T-helper 1 cell treated with Interleukin-12 subunit alpha and Interleukin-12 subunit beta and Interleukin-4 antibody, amounts not matched to agents 30 ng/mL and 1 ng/mL, for 36 hours (primary cell): ENCODE measurements at regions not wholly inside any gene's neighbourhood (a gene's known extent, or its start where the extent isn't known, plus 50 kb on each side); places are given as distances from the start of the nearest gene placed in this dataset.
"Not testable (repeated sequence)": the region's sequence is repeated elsewhere in the genome, so short reads cannot be mapped to it uniquely, and the experiment has no call there.

Experiments used
- intact Hi-C: fragments of 100-400 bp; cut with micrococcal nuclease; formaldehyde crosslinking; loops from one replicate; pipeline ENCODE4 v1.15.1; 2024

DNA sequence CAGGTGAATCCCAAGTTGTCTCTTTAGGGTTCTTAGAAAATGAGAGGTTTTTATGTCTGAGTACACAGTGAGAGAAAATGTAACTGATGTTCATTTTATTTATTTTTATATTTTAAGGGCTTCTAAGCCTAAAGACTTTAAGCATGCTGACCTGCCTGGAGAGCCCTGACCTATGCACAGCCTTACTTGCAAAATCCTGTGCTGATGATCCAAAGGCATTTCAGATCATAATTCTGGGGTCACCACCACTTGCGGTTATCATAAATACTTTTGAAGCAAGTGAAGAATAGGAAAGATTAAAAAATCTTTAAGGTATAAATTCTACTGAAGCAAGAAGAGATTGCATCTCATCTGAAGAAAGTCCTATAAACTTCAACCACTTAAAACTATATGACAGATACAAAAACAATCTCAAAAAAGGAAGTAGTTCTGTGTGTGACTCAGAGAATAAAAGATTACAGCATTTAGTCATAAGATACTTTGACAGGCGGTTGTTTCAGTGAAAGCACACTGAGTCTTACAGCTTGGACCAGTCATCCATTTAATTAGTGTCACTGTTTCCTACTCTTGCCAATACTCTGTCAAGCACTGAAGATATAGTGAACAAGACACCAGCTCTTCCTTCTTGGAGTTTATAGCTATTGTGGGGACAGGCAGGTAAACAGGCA, 245.2 kb upstream of the DIPK2B start:
- intact Hi-C loops: no loop called here

GRCh38 chrX:45437186-45437585, 236.5 kb upstream of the DIPK2B start:
- intact Hi-C loops: no loop called here

- intact Hi-C loops: no loop called here
Measured at GRCh38 chrX:45435481-45435880, 234.8 kb upstream of the DIPK2B start.

DNA sequence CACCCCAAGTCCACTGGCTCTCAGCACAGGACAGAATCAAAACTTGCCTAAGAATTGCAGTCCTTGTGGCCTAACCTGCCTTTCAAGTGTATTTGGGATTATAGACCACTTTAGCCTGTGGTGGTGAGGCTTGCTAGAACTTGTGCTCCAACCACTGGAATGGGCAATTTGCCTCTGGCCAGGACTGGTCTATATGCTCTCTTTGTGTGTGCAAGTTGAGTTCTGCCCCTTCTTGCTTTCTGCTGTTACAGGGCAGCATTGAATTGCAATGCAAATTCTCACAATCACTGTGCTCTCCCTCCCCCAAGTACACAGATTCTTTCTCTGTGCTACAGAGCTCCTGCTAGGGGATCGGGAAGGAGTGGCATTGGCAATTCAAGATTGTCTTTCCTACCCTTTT, 233.6 kb upstream of the DIPK2B start:
- intact Hi-C loops: no loop called here

DNA sequence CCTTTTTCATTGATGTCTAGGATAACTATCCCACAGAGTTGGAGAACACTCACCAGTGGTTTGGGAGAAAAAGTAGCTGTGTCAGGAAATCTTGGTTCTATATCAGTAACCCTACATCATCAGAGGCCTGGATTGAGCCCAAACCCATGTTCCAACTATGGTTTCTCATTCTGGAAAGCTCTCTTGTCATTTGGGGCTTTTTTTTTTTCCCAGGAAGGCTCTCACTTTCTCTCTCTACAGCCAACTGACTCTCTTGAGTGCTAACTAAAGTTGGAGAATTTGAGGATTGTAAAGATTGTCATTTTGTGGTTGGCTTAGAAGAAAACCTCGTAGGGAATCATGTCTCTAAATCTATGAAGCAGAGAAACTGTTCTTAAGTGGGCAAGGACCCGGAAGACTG, 228.2 kb upstream of the DIPK2B start:
- intact Hi-C loops: no loop called here

GRCh38 chrX:45424326-45424725, 223.7 kb upstream of the DIPK2B start:
- intact Hi-C loops: no loop called here

GRCh38 chrX:45422216-45422925, 221.7 kb upstream of the DIPK2B start:
- intact Hi-C loops: no loop called here

- intact Hi-C loops: no loop called here
Measured at GRCh38 chrX:45421806-45422205, 221.1 kb upstream of the DIPK2B start.

- intact Hi-C loops: no loop called here
Measured at GRCh38 chrX:45404206-45404605, 203.5 kb upstream of the DIPK2B start.

GRCh38 chrX:45401923-45402322, 201.2 kb upstream of the DIPK2B start:
- intact Hi-C loops: no loop called here

DNA sequence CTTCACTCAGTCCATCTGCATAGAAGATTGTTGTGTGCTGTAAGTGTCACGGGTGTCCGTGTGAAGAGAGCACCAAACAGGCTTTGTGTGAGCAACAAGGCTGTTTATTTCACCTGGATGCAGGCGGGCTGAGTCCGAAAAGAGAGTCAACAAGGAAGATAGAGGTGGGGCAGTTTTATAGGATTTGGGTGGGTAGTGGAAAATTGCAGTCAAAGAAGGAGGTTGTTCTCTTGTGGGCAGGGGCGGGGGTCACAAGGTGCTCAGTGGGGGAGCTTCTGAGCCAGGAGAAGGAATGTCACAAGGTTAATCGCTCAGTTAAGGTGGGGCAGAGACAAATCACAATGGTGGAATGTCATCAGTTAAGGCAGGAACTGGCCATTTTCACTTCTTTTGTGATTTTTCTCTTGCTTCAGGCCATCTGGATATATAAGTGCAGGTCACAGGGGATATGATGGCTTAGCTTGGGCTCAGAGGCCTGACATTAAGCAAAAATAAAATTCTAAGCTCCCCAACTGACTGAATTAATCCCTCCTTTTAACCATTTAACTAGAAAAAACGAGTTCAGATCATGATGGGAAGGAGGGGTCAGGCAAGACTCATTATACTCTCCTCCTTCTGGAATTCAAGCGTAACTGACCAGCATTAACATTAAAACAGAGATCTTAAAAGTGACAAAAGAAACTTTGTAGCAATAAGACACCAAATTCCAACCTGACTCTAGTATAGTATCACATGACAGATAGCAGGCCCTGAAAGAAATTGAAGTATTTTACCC, 200.5 kb upstream of the DIPK2B start:
- intact Hi-C loops: not testable (repeated sequence)

DNA sequence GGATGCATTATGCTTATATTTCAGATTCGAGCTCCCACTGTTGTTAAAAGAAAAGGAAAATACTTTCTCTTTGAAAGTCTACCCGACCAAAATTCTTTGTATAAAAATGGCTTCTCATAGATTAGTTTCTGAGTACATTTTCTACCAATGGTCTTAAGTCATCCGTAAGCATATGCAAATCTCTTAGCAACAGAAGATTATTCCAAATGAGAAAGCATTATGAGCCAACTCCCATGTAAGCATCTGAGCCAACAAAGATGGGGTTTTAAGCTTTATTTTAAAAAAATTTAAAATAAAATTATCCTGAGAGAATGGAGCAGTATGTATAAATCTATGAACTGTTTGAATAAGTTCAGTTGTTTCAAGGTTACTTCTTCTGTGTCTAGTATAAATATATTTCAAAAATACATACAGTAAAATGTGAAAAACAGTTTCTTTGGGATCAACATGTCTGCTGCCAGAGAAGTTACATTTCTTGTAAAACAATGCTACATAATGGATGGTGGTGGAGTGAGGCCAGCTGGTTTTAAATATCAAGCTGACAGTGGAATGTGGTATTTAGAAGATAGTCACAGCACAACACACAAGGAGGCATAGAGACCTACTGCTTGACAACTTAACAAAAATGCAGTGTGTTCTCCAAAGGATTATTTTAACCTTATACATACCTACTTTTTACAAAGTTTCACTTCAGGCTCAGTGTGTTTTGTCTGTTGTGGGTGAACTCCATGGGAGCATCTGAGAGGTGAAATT, 199.5 kb upstream of the DIPK2B start:
- intact Hi-C loops: no loop called here

- intact Hi-C loops: no loop called here
Measured at GRCh38 chrX:45385757-45386156, 185.1 kb upstream of the DIPK2B start.

DNA sequence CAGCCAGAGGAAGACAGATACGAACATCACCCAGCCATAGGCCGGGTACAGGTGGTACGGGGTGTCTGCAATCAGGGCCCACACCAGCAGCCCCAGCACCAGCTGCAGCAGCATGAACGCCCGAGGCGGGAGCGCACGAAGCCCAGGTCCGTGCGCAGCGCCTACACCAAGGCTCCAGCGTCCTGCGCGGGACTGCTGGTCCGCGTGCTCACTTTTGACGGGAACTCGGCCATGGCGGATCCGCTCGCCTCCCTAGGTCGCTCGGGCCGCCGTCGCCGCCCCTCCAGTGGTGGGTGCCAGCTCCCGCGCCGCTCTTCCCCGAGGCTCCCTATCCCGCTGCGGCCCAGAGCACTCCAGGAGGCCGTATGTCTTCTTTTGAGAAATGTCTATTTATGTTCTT, 181.2 kb upstream of the DIPK2B start:
- intact Hi-C loops: no loop called here

- intact Hi-C loops: no loop called here
Measured at GRCh38 chrX:45381366-45381765, 180.7 kb upstream of the DIPK2B start.

DNA sequence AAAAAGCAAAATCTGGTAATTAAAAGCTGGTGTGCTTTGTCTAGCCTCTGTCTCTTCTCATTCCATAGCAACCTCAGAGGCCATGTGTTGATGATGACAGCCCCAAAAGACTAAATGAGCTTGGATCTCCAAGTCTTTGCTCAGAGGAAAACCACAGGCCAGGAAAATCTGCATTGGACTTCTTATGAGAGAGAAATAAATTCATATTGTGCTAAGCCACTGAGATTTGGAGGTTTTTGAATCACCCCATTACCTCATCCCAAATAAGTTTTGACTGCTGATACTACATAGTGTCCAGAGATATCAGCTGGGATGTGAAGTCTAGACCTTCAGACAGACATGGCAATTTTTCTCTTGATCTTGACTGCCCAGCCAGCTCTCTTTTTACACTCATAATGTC, 178.6 kb upstream of the DIPK2B start:
- intact Hi-C loops: no loop called here

GRCh38 chrX:45372151-45372550, 171.5 kb upstream of the DIPK2B start:
- intact Hi-C loops: no loop called here

DNA sequence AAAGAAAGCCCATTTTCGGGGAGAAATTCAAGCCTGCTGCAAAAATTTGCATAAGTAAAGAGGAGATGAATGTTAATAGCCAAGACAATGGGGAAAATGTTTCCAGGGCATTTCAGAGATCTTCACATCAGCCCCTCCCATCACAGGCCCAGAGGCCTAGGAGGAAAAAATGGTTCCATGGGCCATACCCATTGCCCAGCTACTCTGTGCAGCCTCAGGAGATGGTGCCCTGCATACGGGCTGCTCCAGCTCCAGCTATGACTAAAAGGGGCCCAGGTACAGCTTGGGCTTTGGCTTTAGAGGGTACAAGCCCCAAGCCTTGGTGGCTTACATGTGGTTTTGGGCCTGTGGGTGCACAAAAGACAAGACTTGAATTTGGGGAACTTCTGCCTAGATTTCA, 168.0 kb upstream of the DIPK2B start:
- intact Hi-C loops: no loop called here

- intact Hi-C loops: no loop called here
Measured at GRCh38 chrX:45363596-45363995, 162.9 kb upstream of the DIPK2B start.

- intact Hi-C loops: no loop called here
Measured at GRCh38 chrX:45360571-45360970, 159.9 kb upstream of the DIPK2B start.

DNA sequence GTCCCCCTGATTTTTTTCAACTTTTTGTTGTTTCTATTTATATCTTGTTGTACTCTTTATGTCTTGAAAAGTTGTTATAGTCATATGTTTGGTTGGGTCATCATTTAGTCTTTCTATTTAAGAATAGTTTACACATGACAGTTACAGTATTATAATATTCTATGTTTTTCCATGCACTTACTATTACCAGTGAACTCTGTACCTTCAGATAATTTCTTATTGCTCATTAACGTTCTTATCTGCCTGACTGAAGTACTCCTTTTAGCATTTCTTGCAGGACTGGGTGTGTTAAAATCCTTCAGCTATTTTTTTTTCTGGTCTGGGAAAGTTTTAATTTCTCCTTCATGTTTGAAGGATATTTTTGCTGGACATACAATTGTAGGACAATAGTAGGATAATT, 157.7 kb upstream of the DIPK2B start:
- intact Hi-C loops: no loop called here

DNA sequence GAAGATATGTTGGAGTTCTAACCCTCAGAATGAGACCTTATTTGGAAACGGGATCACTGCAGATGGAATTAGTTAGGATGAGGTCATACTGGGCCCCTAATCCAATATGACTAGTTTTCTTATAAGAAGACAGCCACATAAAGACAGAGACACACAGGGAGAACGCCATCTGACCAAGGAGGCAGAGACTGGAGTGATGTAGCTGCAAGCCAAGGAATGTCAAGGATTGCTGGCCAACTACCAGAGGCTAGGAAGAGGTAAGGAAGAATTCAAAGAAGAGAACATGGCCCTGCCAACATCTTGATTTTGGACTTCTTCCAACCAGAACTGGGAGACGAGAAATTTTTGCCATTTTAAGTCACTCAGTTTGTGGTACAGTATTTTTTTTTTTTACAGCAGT, 152.8 kb upstream of the DIPK2B start:
- intact Hi-C loops: no loop called here
